ENCODE measurements at regions not wholly inside any gene's neighbourhood (a gene's known extent, or its start where the extent isn't known, plus 50 kb on each side); places are given as distances from the start of the nearest gene placed in this dataset.
"Not testable (repeated sequence)": the region's sequence is repeated elsewhere in the genome, so short reads cannot be mapped to it uniquely, and the experiment has no call there.

GRCh38 chr7:109646594-109646993 is 1076.9 kb downstream of the DNAJB9 start:
- not testable (repeated sequence) for DNase-seq

GRCh38 chr7:109647263-109647662 is 1077.6 kb downstream of the DNAJB9 start:
- DNase-seq = not testable (repeated sequence)

GRCh38 chr7:109659261-109659660 is 1089.6 kb downstream of the DNAJB9 start:
- DNase-seq = no peak

GRCh38 chr7:109660401-109660800 is 1090.7 kb downstream of the DNAJB9 start:
- DNase-seq = no peak

- no peak for DNase-seq
Measured at GRCh38 chr7:109663806-109664205, 1094.1 kb downstream of the DNAJB9 start.

GRCh38 chr7:109687269-109687668 is 1117.6 kb downstream of the DNAJB9 start:
- DNase-seq = not testable (repeated sequence)

GRCh38 chr7:109692613-109693012 is 1122.9 kb downstream of the DNAJB9 start:
- DNase-seq = not testable (repeated sequence)

- no peak for DNase-seq
Measured at GRCh38 chr7:109694149-109695071, 1124.7 kb downstream of the DNAJB9 start.

- no peak for DNase-seq
Measured at GRCh38 chr7:109695419-109695818, 1125.7 kb downstream of the DNAJB9 start.

- DNase-seq = no peak
Measured at GRCh38 chr7:109696723-109697122, 1127.0 kb downstream of the DNAJB9 start.

- DNase-seq = no peak
Measured at GRCh38 chr7:109699661-109700060, 1130.0 kb downstream of the DNAJB9 start.

- no peak for DNase-seq
Measured at GRCh38 chr7:109713366-109713765, 1143.7 kb downstream of the DNAJB9 start.

- DNase-seq = not testable (repeated sequence)
Measured at GRCh38 chr7:109719359-109719758, 1149.7 kb downstream of the DNAJB9 start.

GRCh38 chr7:109734601-109735000 is 1164.9 kb downstream of the DNAJB9 start:
- no peak for DNase-seq

GRCh38 chr7:109735881-109736280 is 1166.2 kb downstream of the DNAJB9 start:
- DNase-seq = no peak

GRCh38 chr7:109745677-109746410 is 1176.2 kb downstream of the DNAJB9 start:
- DNase-seq = no peak

- DNase-seq = no peak
Measured at GRCh38 chr7:109751241-109751640, 1181.6 kb downstream of the DNAJB9 start.

- no peak for DNase-seq
Measured at GRCh38 chr7:109752068-109752467, 1182.4 kb downstream of the DNAJB9 start.

- no peak for DNase-seq
Measured at GRCh38 chr7:109757713-109758112, 1188.0 kb downstream of the DNAJB9 start.

GRCh38 chr7:109763611-109764010 is 1193.9 kb downstream of the DNAJB9 start:
- DNase-seq = peak; percentile 64

- no peak for DNase-seq
Measured at GRCh38 chr7:109772161-109772560, 1202.5 kb downstream of the DNAJB9 start.

- no peak for DNase-seq
Measured at GRCh38 chr7:109782806-109783205, 1213.1 kb downstream of the DNAJB9 start.

GRCh38 chr7:109806548-109806947 is 1236.9 kb downstream of the DNAJB9 start:
- DNase-seq = no peak

- no peak for DNase-seq
Measured at GRCh38 chr7:109821156-109821555, 1251.5 kb downstream of the DNAJB9 start.
